Esophagus muscularis mucosa (tissue), 4 donors: ENCODE measurements at regions not wholly inside any gene's neighbourhood (a gene's known extent, or its start where the extent isn't known, plus 50 kb on each side); places are given as distances from the start of the nearest gene placed in this dataset.

ENCODE experiments used
- DNase-seq: peaks from one replicate; pipeline ENCODE4 v3.0.0-alpha.2; 2017; ENCODE audit errors: extremely low spot score
- H3K27ac ChIP-seq, 4 donors: fragments of 200-600 bp; sonication (generic); replicated peaks in 1 of 4; 1 replicate in 3 of 4; 2 replicates in 1 of 4; pipeline ENCODE4 v1.5.1; 2016 to 2019; ENCODE audit warnings: mild to moderate bottlenecking in 1 of 4
- H3K27me3 ChIP-seq, 4 donors: fragments of 200-600 bp; sonication (generic); one replicate each; pipeline versions ENCODE4 v1.5.1 to v1.6.0; 2016 to 2019
- H3K36me3 ChIP-seq, 4 donors: fragments of 200-600 bp; sonication (generic); one replicate each; pipeline ENCODE4 v1.5.1; 2016 to 2019
- H3K4me1 ChIP-seq, 4 donors: fragments of 200-600 bp; sonication (generic); one replicate each; pipeline ENCODE4 v1.5.1; 2016 to 2019
- H3K4me3 ChIP-seq, 4 donors: fragments of 200-600 bp; sonication (generic); 1 replicate in 2 of 4; 2 replicates in 2 of 4; pipeline ENCODE4 v1.5.1; 2016 to 2019; ENCODE audit warnings: mild to moderate bottlenecking in 4 of 4, moderate library complexity in 1 of 4
- H3K9me3 ChIP-seq, 4 donors: fragments of 200-600 bp; sonication (generic); 1 replicate in 3 of 4; 2 replicates in 1 of 4; pipeline ENCODE4 v1.5.1; 2016 to 2019
- EP300 ChIP-seq: sonication (generic); formaldehyde crosslinking; IDR thresholded peaks from one replicate; pipeline ENCODE4 v1.6.1; 2017; ENCODE audit warnings: antibody characterized with exemption
- POLR2A ChIP-seq: fragments of 450-650 bp; IDR thresholded peaks from one replicate; pipeline ENCODE4 v1.6.1; 2017; ENCODE audit warnings: antibody characterized with exemption, moderate library complexity, mild to moderate bottlenecking, low read depth
- POLR2AphosphoS5 ChIP-seq, 2 donors: sonication (generic); formaldehyde crosslinking; IDR thresholded peaks; one replicate each; pipeline ENCODE4 v1.6.1; 2017; ENCODE audit warnings: antibody characterized with exemption in 2 of 2
- WGBS: methylation state at CpG from one replicate; pipeline ENCODE4 v1.1.5; 2018; 5-methylcytosine and 5-hydroxymethylcytosine counted together
- intact Hi-C: fragments of 100-400 bp; cut with DNase I; formaldehyde crosslinking; loops from one replicate; pipeline ENCODE4 v1.15.1; 2023
- TF ChIP-seq, protein P1 (sequence below), 3 experiments: fragments of 200-600 bp in 2 of 3; fragments of 450-650 bp in 1 of 3; sonication (generic) in 2 of 3; IDR thresholded peaks; one replicate each; pipeline ENCODE4 v1.5.1; 2017 to 2019; ENCODE audit warnings: antibody characterized with exemption in 3 of 3, mild to moderate bottlenecking in 2 of 3, moderate library complexity in 1 of 3

DNA sequence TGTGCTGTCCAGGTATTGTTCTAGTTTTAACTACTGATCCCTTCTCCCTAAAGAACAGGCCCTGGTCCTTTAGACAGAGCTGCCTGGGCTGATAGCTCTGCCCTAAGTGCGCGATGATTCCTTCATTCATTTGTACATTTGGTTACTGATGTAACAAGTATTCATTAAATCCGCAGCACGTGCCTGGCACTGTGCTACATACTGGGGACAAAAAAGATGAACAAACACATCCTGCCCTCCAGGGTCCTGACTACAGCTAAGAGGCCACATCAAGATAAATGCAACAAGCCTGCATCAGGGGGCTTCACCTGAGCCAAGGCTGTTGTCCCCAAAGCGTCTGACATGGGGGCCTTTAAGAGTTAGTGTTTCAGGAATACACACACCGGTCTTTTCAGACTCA is 99.0 kb upstream of the PODXL start:
- no peaks in the 10 kb centered on the region for H3K36me3 ChIP-seq
- no peak for DNase-seq
- peaks cover 0 to 3% (median 0%) of the 10 kb centered on the region in 4 donors for H3K27me3 ChIP-seq
- intact Hi-C loops: loop anchor here (1.0 kb wide), 1 partner anchor 147 kb away; no protein-coding TSS in a partner anchor
- no peak overlapping the region for H3K4me3 ChIP-seq
- H3K4me1 ChIP-seq: peaks cover 0 to 11% (median 3%) of the 10 kb centered on the region in 4 donors
- WGBS: 90% methylated on average over 6 of the region's 6 CpGs
- no peaks in the 10 kb centered on the region for H3K9me3 ChIP-seq
- no peak overlapping the region for H3K27ac ChIP-seq
- TF ChIP-seq EP300 (no peak), POLR2AphosphoS5 (IDR thresholded peaks at IDR 0.05) (no peak), POLR2A (no peak)
- TF ChIP-seq, protein P1, sequence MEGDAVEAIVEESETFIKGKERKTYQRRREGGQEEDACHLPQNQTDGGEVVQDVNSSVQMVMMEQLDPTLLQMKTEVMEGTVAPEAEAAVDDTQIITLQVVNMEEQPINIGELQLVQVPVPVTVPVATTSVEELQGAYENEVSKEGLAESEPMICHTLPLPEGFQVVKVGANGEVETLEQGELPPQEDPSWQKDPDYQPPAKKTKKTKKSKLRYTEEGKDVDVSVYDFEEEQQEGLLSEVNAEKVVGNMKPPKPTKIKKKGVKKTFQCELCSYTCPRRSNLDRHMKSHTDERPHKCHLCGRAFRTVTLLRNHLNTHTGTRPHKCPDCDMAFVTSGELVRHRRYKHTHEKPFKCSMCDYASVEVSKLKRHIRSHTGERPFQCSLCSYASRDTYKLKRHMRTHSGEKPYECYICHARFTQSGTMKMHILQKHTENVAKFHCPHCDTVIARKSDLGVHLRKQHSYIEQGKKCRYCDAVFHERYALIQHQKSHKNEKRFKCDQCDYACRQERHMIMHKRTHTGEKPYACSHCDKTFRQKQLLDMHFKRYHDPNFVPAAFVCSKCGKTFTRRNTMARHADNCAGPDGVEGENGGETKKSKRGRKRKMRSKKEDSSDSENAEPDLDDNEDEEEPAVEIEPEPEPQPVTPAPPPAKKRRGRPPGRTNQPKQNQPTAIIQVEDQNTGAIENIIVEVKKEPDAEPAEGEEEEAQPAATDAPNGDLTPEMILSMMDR (IDR thresholded peaks at IDR 0.05): no peak

DNA sequence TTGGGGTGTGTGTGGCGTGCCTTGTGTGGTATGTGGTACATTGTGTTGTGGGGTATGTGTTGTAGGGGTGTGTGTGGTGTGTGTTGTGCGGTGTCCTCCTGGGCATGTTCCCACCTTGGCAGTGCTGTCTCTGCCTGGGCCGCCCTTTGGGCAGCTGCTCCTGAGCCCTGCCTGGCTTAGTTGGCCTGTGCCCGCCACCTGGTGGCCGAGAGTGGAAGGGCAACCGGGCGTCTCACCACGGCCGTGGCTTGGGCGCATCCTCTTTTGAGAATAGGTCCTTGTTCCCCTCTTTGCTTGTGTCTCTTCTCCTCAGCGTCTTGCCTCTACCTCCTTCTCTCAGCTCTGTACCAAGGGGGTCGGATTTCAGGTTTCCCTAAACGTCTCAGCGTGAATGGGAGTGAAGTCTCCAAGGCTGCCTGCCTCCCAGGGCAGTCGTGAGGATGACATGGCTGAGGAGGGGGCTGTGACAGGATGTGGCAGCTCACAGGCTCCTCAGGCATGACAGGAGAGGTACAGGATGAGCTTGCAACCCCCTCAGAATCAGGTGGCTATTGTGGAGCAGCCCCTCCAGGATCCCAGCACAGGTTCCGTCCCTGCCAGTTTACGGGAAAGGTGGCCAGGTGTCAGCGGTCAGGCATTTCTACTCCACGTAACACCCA is 98.4 kb upstream of the PODXL start:
- intact Hi-C loops: loop anchor here (1.0 kb wide), 1 partner anchor 146 kb away; no protein-coding TSS in a partner anchor
- Histone ChIP-seq H3K36me3 (no peaks in the 10 kb centered on the region), H3K9me3 (no peaks in the 10 kb centered on the region), H3K4me1 (peaks cover 0 to 11% (median 3%) of the 10 kb centered on the region in 4 donors), H3K27me3 (peaks cover 0 to 3% (median 0%) of the 10 kb centered on the region in 4 donors), H3K27ac (no peak overlapping the region), H3K4me3 (no peak overlapping the region)
- TF ChIP-seq, protein P1 (IDR thresholded peaks at IDR 0.05): peak; percentile 91 to 93 (median 93)
- no peak for TF ChIP-seq EP300
- peak in 1 of 2 donors; percentile 44 for TF ChIP-seq POLR2AphosphoS5 (IDR thresholded peaks at IDR 0.05)
- no peak for TF ChIP-seq POLR2A
- peak; percentile 96 for DNase-seq
- 46% methylated on average over 10 of the region's 19 CpGs for WGBS

DNA sequence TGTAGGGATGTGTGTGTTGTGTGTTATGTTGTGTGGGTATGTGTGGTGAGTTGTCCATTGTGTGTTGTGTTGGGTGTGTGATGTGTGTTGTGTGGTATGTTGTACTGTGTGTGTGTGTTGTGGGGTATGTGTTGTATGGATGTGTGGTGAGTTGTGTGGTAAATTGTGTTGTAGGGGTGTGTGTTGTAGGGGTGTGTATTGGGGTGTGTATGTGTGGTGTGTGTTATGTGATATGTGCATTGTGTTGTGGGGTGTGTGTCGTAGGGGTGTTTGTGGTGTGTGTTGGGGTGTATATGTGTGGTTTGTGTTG is 97.8 kb upstream of the PODXL start:
- DNase-seq: no peak
- Histone ChIP-seq H3K27ac (no peak overlapping the region), H3K4me3 (no peak overlapping the region), H3K4me1 (peaks cover 0 to 15% (median 6%) of the 10 kb centered on the region in 4 donors), H3K27me3 (peaks cover 0 to 3% (median 0%) of the 10 kb centered on the region in 4 donors), H3K36me3 (no peaks in the 10 kb centered on the region), H3K9me3 (no peaks in the 10 kb centered on the region)
- TF ChIP-seq, protein P1 (IDR thresholded peaks at IDR 0.05): no peak
- TF ChIP-seq POLR2A: no peak
- TF ChIP-seq EP300: no peak
- TF ChIP-seq POLR2AphosphoS5 (IDR thresholded peaks at IDR 0.05): no peak
- intact Hi-C loops: no loop called here
- WGBS: 92% methylated on average over 1 of the region's 1 CpG

DNA sequence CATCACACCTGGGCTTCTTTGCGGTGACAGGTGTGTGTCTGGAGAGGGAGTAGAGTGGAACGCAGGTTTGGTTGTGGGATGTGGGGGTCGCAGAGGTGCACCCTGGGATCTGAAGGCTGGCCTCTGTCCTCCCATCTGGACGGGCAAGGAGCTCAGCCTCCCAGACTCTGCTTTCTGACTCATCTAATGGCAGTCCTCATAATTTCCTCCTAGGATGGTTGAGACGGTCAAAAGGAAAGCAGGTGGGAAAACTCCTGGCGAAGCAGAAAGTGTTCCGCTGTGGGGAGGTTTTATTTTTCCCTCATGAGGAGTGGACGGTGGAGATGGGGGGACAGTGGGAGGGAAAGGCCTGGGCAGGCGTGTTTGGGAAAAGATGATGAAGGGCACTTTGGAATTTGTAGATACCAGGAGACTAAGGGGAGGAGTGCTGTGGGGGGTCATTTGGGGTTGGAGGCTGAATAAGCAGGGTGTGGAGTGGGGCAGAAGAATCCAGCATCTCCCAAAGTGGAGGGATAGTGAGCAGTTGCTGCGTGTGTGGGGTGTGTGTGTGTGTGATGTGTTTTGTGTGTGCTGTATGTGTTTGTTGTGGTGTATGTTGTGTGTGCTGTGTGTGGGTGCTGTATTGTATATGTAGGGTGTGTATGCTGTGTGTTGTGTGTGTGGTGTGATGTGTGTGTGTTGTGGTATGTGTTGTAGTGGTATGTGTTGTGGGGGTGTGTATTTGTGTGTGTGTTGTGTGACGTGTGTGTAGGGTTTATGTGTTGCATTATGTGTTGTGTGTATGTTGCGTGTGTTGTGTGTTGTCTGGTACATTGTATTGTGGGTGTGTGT is 97.2 kb upstream of the PODXL start:
- intact Hi-C loops: no loop called here
- TF ChIP-seq POLR2A (no peak), POLR2AphosphoS5 (IDR thresholded peaks at IDR 0.05) (no peak), EP300 (no peak)
- TF ChIP-seq, protein P1 (IDR thresholded peaks at IDR 0.05): no peak
- no peak for DNase-seq
- H3K9me3 ChIP-seq: no peaks in the 10 kb centered on the region
- WGBS: 76% methylated on average over 12 of the region's 12 CpGs
- peaks cover 0 to 3% (median 0%) of the 10 kb centered on the region in 4 donors for H3K27me3 ChIP-seq
- H3K4me3 ChIP-seq: no peak overlapping the region
- H3K36me3 ChIP-seq: no peaks in the 10 kb centered on the region
- peaks cover 0 to 15% (median 6%) of the 10 kb centered on the region in 4 donors for H3K4me1 ChIP-seq
- H3K27ac ChIP-seq: no peak overlapping the region
